Left lobe of liver (tissue), 2 donors: ENCODE measurements at regions not wholly inside any gene's neighbourhood (a gene's known extent, or its start where the extent isn't known, plus 50 kb on each side); places are given as distances from the start of the nearest gene placed in this dataset.
"Not testable (repeated sequence)": the region's sequence is repeated elsewhere in the genome, so short reads cannot be mapped to it uniquely, and the experiment has no call there.

Experiments used
- ATAC-seq: fragments of 200-7000 bp; cut with Tn5 transposase; one replicate; pipeline ENCODE4 v1.9.1; 2020; ENCODE audit warnings: mild to moderate bottlenecking, moderate library complexity
- DNase-seq: peaks from one replicate; pipeline ENCODE4 v3.0.0-alpha.2; 2020; ENCODE audit warnings: low spot score
- donor health status: DM: no; HTN: no; CAD: no; lungs with moderate emphysema.
- donor health status: DM: no; HTN: yes; CAD: no.

DNA sequence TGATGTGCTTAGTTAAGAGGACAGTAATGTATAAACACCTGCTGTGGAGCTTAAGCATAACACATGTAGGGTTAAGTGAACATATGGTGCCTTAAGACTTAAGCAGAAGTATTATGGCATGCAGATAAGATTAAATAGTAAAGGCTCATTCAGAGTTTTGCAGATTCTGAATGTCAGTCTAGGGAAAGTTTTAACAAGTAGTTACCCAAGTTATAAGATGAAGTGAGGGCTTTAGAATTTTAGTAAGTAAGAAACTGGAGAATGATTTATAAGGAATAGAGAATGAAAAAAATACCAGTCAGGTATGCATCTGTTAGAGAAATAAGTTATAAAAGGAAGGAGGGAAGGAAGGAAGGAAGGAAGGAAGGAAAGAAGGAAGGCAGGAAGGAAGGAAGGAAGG lies 902.1 kb downstream of the TRAM1L1 start:
- DNase-seq (no peak), ATAC-seq (no peak)

DNA sequence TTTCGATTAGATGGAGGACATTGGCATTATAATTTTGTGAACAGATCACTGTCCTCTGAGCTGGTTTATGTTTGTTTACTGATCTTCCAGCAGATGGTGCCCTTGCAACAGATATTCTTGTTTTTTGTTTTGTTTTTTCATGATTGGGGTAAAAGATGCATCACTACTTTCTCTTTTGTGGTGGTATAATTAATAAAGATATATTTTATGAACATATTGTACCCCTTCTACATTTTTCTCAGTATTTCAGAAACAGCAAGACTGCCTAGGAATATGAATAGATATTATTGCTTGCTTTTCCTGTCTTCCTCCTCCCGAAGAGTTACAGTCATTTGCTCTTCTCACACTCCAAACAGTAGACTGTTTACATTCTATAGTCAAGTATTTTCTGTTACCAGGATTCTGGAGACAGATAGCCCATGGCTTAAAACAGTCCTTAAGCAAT lies 905.2 kb downstream of the TRAM1L1 start:
- DNase-seq (no peak), ATAC-seq (peak; percentile 60)

DNA sequence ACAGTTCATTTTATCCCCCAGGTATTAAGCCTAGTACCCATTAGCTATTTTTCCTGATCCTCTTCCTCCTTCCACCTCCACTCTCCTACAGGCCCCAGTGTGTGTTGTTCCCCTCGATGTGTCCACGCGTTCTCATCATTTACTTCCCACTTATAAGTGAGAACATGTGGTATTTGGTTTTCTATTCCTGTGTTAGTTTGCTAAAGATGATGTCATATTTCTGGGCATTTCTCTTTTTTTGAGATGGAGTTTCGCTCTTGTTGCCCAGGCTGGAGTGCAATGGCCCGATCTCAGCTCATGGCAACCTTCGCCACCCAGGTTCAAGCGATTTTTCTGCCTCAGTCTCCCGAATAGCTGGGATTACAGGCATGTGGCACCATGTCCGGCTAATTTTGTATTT lies 934.0 kb downstream of the TRAM1L1 start:
- not testable (repeated sequence) for DNase-seq, ATAC-seq

- DNase-seq, result no peak
- no peak for ATAC-seq
Measured at GRCh38 chr4:116150152-116150551, 935.2 kb downstream of the TRAM1L1 start.

GRCh38 chr4:116143198-116143597 lies 942.2 kb downstream of the TRAM1L1 start:
- no peak for ATAC-seq

GRCh38 chr4:116132946-116133345 lies 952.4 kb downstream of the TRAM1L1 start:
- ATAC-seq (no peak), DNase-seq (no peak)

More at GRCh38 chr4:116143198-116143597, 942.2 kb downstream of the TRAM1L1 start:
- no peak for DNase-seq

GRCh38 chr4:116126794-116127193 lies 958.6 kb downstream of the TRAM1L1 start:
- DNase-seq (no peak), ATAC-seq (no peak)

GRCh38 chr4:116122124-116122523 lies 963.3 kb downstream of the TRAM1L1 start:
- DNase-seq, result no peak
- no peak for ATAC-seq

- ATAC-seq, result no peak
- no peak for DNase-seq
Measured at GRCh38 chr4:116118221-116118620, 967.2 kb downstream of the TRAM1L1 start.

GRCh38 chr4:116112861-116113260 lies 972.5 kb downstream of the TRAM1L1 start:
- not testable (repeated sequence) for DNase-seq, ATAC-seq

DNA sequence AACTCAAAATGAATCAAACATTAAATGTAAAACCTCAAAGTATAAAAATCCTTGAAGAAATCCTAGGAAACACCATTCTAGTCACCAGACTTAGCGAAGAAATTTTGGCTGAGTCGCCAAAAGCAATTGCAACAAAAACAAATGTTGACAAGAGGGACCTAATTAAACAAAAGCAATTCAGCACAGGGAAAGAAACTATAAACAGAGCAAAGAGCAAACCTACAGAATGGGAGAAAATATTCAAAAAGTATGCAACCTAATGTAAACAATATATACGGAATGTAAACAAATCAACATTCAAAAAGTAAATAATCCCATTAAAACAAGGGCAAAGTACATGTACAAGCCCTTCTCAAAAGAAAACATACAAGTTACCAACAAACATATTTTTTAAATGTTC lies 974.7 kb downstream of the TRAM1L1 start:
- no peak for ATAC-seq
- no peak for DNase-seq

GRCh38 chr4:116108606-116109005 lies 976.8 kb downstream of the TRAM1L1 start:
- DNase-seq (no peak), ATAC-seq (no peak)

- ATAC-seq (no peak), DNase-seq (no peak)
Measured at GRCh38 chr4:116101321-116101720, 984.1 kb downstream of the TRAM1L1 start.

GRCh38 chr4:116099596-116099995 lies 985.8 kb downstream of the TRAM1L1 start:
- ATAC-seq (no peak), DNase-seq (no peak)

- ATAC-seq, result not testable (repeated sequence)
Measured at GRCh38 chr4:116097353-116097752, 983.9 kb upstream of the NDST4 start.

GRCh38 chr4:116092961-116093360 lies 979.5 kb upstream of the NDST4 start:
- no peak for DNase-seq
- ATAC-seq, result no peak

More at GRCh38 chr4:116097353-116097752, 983.9 kb upstream of the NDST4 start:
- DNase-seq, result not testable (repeated sequence)

GRCh38 chr4:116088771-116089170 lies 975.4 kb upstream of the NDST4 start:
- DNase-seq, result no peak
- ATAC-seq, result no peak

DNA sequence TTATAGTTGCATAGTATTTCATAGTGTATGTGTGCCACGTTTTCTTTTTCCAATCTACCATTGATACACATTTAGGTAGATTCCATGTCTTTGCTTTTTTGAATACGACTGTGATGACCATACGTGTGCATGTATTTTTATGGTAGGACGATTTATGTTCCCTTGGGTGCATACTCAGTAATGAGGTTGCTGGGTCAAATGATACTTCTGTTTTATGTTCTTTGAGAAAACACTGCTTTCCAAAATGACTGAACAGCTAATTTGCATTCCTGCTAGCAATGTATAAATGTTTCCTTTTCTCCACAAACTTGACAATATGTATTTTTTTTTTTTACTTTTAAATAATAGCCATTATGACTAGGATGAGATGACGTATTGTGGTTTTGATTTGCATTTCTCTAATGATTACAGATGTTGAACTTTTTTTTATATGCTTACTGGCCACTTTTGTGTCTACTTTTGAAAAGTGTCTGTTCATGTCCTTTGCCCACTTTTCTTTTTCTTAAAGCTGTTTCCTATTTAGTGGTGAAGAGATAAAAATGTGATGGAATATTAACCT lies 969.5 kb upstream of the NDST4 start:
- DNase-seq, result no peak
- no peak for ATAC-seq

GRCh38 chr4:116073051-116073450 lies 959.6 kb upstream of the NDST4 start:
- ATAC-seq (no peak), DNase-seq (no peak)

- ATAC-seq (no peak), DNase-seq (no peak)
Measured at GRCh38 chr4:116070283-116070682, 956.9 kb upstream of the NDST4 start.

GRCh38 chr4:116066711-116067245 lies 953.4 kb upstream of the NDST4 start:
- ATAC-seq (no peak), DNase-seq (no peak)

- ATAC-seq, result no peak
Measured at GRCh38 chr4:116064331-116064730, 950.9 kb upstream of the NDST4 start.

GRCh38 chr4:116059361-116059760 lies 945.9 kb upstream of the NDST4 start:
- ATAC-seq (no peak), DNase-seq (no peak)

More at GRCh38 chr4:116064331-116064730, 950.9 kb upstream of the NDST4 start:
- DNase-seq, result no peak
